A549 (cell line): ENCODE measurements at regions not wholly inside any gene's neighbourhood (a gene's known extent, or its start where the extent isn't known, plus 50 kb on each side); places are given as distances from the start of the nearest gene placed in this dataset.

Experiments used
- BHLHE40 ChIP-seq: IDR thresholded peaks from 2 replicates; pipeline ENCODE4 v1.6.1; 2012; ENCODE audit warnings: low read depth, low read length, inconsistent platforms
- CTCF ChIP-seq: fragments of >200 bp; sonication (Bioruptor Twin); formaldehyde crosslinking; IDR thresholded peaks from 3 replicates; pipeline ENCODE4 v1.5.1; 2016
- E2F6 ChIP-seq: IDR thresholded peaks from 2 replicates; pipeline ENCODE4 v1.6.1; 2012; ENCODE audit warnings: low read depth, borderline replicate concordance
- HEYL ChIP-seq: fragments of 250-450 bp; sonication (Bioruptor Pico); IDR thresholded peaks from 2 replicates; pipeline ENCODE4 v1.8.0; 2021; ENCODE audit warnings: mild to moderate bottlenecking, moderate library complexity
- JUN ChIP-seq, 2 experiments: fragments of >200 bp; sonication (Bioruptor Twin); formaldehyde crosslinking; IDR thresholded peaks; 2 replicates in 1 of 2; 3 replicates in 1 of 2; pipeline ENCODE4 v1.6.1; 2016 to 2017
- KDM1A ChIP-seq: fragments of 200-600 bp; sonication (generic); IDR thresholded peaks from 2 replicates; pipeline ENCODE4 v1.6.1; 2016; ENCODE audit warnings: low read depth, mild to moderate bottlenecking
- POLR2A ChIP-seq: IDR thresholded peaks from 2 replicates; pipeline ENCODE4 v1.6.1; 2012; ENCODE audit warnings: mild to moderate bottlenecking, low read length
- SMC3 ChIP-seq: fragments of >200 bp; sonication (Bioruptor Twin); formaldehyde crosslinking; IDR thresholded peaks from 3 replicates; pipeline ENCODE4 v1.6.1; 2018; ENCODE audit warnings: inconsistent platforms
- SREBF2 ChIP-seq: fragments of 450-650 bp; IDR thresholded peaks from 2 replicates; pipeline ENCODE4 v1.6.1; 2014; ENCODE audit warnings: mild to moderate bottlenecking, moderate library complexity

GRCh38 chr6:119479860-119480655, 130.5 kb upstream of the MAN1A1 start:
- no peak for TF ChIP-seq POLR2A
- TF ChIP-seq SMC3: no peak
- no peak for TF ChIP-seq JUN (IDR thresholded peaks at IDR 0.05)
- no peak for TF ChIP-seq CTCF
- TF ChIP-seq E2F6: no peak
- no peak for TF ChIP-seq HEYL (CRISPR knock-in tag)
- TF ChIP-seq KDM1A: no peak
- TF ChIP-seq SREBF2: no peak
- TF ChIP-seq BHLHE40: no peak
